T-cell (primary cell): ENCODE measurements at regions not wholly inside any gene's neighbourhood (a gene's known extent, or its start where the extent isn't known, plus 50 kb on each side); places are given as distances from the start of the nearest gene placed in this dataset.

ENCODE experiments used
- ATAC-seq, 4 experiments: fragments of 200-7000 bp in 3 of 4; fragments of 150-1000 bp in 1 of 4; cut with Tn5 transposase; replicated peaks in 1 of 4; 1 replicate in 3 of 4; 2 replicates in 1 of 4; pipeline ENCODE4 v1.10.0; 2021; ENCODE audit warnings: moderate library complexity in 3 of 4, mild to moderate bottlenecking in 2 of 4, moderate number of reproducible peaks in 1 of 4
- CTCF ChIA-PET, 2 donors: fragments of 300-600 bp; sonication (Branson Sonifier 250); formaldehyde crosslinking; loops; one replicate each; lab custom pipeline; 2022; ENCODE audit warnings: antibody characterized with exemption in 2 of 2; lab: Charles Lee
- POLR2A ChIA-PET, 2 donors: fragments of 300-600 bp; sonication (Branson Sonifier 250); formaldehyde crosslinking; loops; one replicate each; lab custom pipeline; 2022; ENCODE audit warnings: antibody characterized with exemption in 2 of 2; lab: Charles Lee
- DNase-seq, 35 experiments: peaks; one replicate each; pipeline versions ENCODE4 v3.0.0 to v3.0.0-alpha.2; 2013 to 2023
- H3K27ac ChIP-seq: one replicate; pipeline ENCODE4 v1.5.1; 2013; ENCODE audit warnings: low read length
- H3K27me3 ChIP-seq, 2 experiments: replicated peaks in 1 of 2; 1 replicate in 1 of 2; 2 replicates in 1 of 2; pipeline versions ENCODE4 v1.6.1 to v1.7.0; 2013; ENCODE audit warnings: low read length in 1 of 2, mixed read lengths in 1 of 2; ENCODE audit not compliant: control insufficient read depth in 2 of 2, insufficient read depth in 2 of 2; ENCODE audit errors: extremely low read depth in 1 of 2
- H3K36me3 ChIP-seq, 2 donors: 1 replicate in 1 of 2; 2 replicates in 1 of 2; pipeline versions ENCODE4 v1.6.1 to v1.7.0; 2013; ENCODE audit warnings: low read length in 1 of 2; ENCODE audit not compliant: control insufficient read depth in 2 of 2, insufficient read depth in 1 of 2; ENCODE audit errors: extremely low read depth in 1 of 2
- H3K4me1 ChIP-seq, 2 experiments: 1 replicate in 1 of 2; 2 replicates in 1 of 2; pipeline versions ENCODE4 v1.6.1 to v1.7.0; 2013; ENCODE audit warnings: low read length in 2 of 2, mixed read lengths in 1 of 2; ENCODE audit not compliant: insufficient read depth in 2 of 2, control insufficient read depth in 1 of 2; ENCODE audit errors: extremely low read depth in 1 of 2
- H3K4me3 ChIP-seq, 2 donors: 1 replicate in 1 of 2; 2 replicates in 1 of 2; pipeline versions ENCODE4 v1.5.1 to v1.7.0; 2013; ENCODE audit warnings: mild to moderate bottlenecking in 2 of 2, low read length in 1 of 2, moderate library complexity in 1 of 2; ENCODE audit not compliant: control insufficient read depth in 1 of 2; ENCODE audit errors: extremely low read depth in 1 of 2
- H3K9me3 ChIP-seq: 2 replicates; pipeline ENCODE4 v1.7.0; 2013
- H3K27ac Mint-ChIP-seq, 2 donors: one replicate each; pipeline ENCODE4 v1.8.0; 2020 to 2021; ENCODE audit warnings: mild to moderate bottlenecking in 2 of 2, mixed read lengths in 2 of 2
- H3K27me3 Mint-ChIP-seq, 2 donors: one replicate each; pipeline ENCODE4 v1.8.0; 2021 to 2022; ENCODE audit warnings: mixed read lengths in 2 of 2
- H3K36me3 Mint-ChIP-seq: one replicate; pipeline ENCODE4 v1.8.0; 2021; ENCODE audit warnings: mixed read lengths
- H3K4me1 Mint-ChIP-seq, 3 donors: one replicate each; pipeline ENCODE4 v1.8.0; 2020 to 2022; ENCODE audit warnings: mixed read lengths in 3 of 3, mild to moderate bottlenecking in 1 of 3
- H3K4me3 Mint-ChIP-seq, 3 donors: one replicate each; pipeline ENCODE4 v1.8.0; 2020 to 2022; ENCODE audit warnings: mild to moderate bottlenecking in 3 of 3, mixed read lengths in 3 of 3, moderate library complexity in 3 of 3
- H3K9me3 Mint-ChIP-seq, 3 donors: one replicate each; pipeline ENCODE4 v1.8.0; 2020 to 2022; ENCODE audit warnings: mixed read lengths in 3 of 3
- WGBS: methylation state at CpG from one replicate; pipeline ENCODE4 v1.1.5; 2013; ENCODE audit warnings: missing lambda C conversion rate; ENCODE audit not compliant: insufficient coverage; 5-methylcytosine and 5-hydroxymethylcytosine counted together

- Mint-ChIP-seq H3K27me3 (peaks cover 0 to 3% of the 10 kb centered on the region in 2 donors), H3K4me3 (no peak overlapping the region), H3K27ac (no peak overlapping the region), H3K4me1 (peaks cover 0 to 4% (median 0%) of the 10 kb centered on the region in 3 donors), H3K36me3 (no peaks in the 10 kb centered on the region), H3K9me3 (peaks cover 5 to 8% (median 5%) of the 10 kb centered on the region in 3 donors)
- Histone ChIP-seq H3K4me3 (no peak overlapping the region), H3K36me3 (no peaks in the 10 kb centered on the region), H3K27me3 (no peaks in the 10 kb centered on the region), H3K4me1 (no peaks in the 10 kb centered on the region), H3K27ac (no peak overlapping the region), H3K9me3 (no peaks in the 10 kb centered on the region)
- no CpG with 5 or more reads among the region's 2 CpGs for WGBS
- ATAC-seq (no peak), DNase-seq (no peak)
- POLR2A ChIA-PET = no interaction called here
- CTCF ChIA-PET = no interaction called here
Observed at GRCh38 chr7:80278737-80279136, 144.1 kb downstream of the GNAI1 start.

- peaks cover 0 to under 1% of the 10 kb centered on the region in 2 donors for H3K27me3 Mint-ChIP-seq
- no peaks in the 10 kb centered on the region for H3K36me3 Mint-ChIP-seq
- ChIA-PET POLR2A (no interaction called here), CTCF (no interaction called here)
- H3K9me3 Mint-ChIP-seq = peaks cover 0 to 5% (median 3%) of the 10 kb centered on the region in 3 donors
- no peak overlapping the region for H3K4me3 Mint-ChIP-seq
- no peak overlapping the region for H3K27ac Mint-ChIP-seq
- no peaks in the 10 kb centered on the region for H3K36me3 ChIP-seq
- ATAC-seq = no peak
- no peak for DNase-seq
- no peaks in the 10 kb centered on the region for H3K27me3 ChIP-seq
- no peaks in the 10 kb centered on the region for H3K4me1 ChIP-seq
- 67% methylated on average over 1 of the region's 6 CpGs for WGBS
- H3K9me3 ChIP-seq = no peaks in the 10 kb centered on the region
- no peak overlapping the region for H3K27ac ChIP-seq
- H3K4me3 ChIP-seq = no peak overlapping the region
- peaks cover 0 to 4% (median 0%) of the 10 kb centered on the region in 3 donors for H3K4me1 Mint-ChIP-seq
Observed at GRCh38 chr7:80277434-80278427, 143.1 kb downstream of the GNAI1 start.
